Sigmoid colon (tissue), 4 donors: ENCODE measurements at regions not wholly inside any gene's neighbourhood (a gene's known extent, or its start where the extent isn't known, plus 50 kb on each side); places are given as distances from the start of the nearest gene placed in this dataset.

Source experiments
- EP300 ChIP-seq, 4 donors: sonication (generic); formaldehyde crosslinking; IDR thresholded peaks; one replicate each; pipeline ENCODE4 v1.6.1; 2017; ENCODE audit warnings: antibody characterized with exemption in 4 of 4
- POLR2A ChIP-seq, 2 donors: fragments of 450-650 bp; IDR thresholded peaks; one replicate each; pipeline ENCODE4 v1.6.1; 2016; ENCODE audit warnings: antibody characterized with exemption in 2 of 2, mild to moderate bottlenecking in 2 of 2, moderate library complexity in 2 of 2
- TF ChIP-seq, protein P1 (sequence below), 4 experiments: fragments of 450-650 bp in 3 of 4; fragments of 200-600 bp in 1 of 4; IDR thresholded peaks; one replicate each; pipeline ENCODE4 v1.5.1; 2016 to 2019; ENCODE audit warnings: antibody characterized with exemption in 4 of 4, mild to moderate bottlenecking in 3 of 4, moderate library complexity in 2 of 4

DNA sequence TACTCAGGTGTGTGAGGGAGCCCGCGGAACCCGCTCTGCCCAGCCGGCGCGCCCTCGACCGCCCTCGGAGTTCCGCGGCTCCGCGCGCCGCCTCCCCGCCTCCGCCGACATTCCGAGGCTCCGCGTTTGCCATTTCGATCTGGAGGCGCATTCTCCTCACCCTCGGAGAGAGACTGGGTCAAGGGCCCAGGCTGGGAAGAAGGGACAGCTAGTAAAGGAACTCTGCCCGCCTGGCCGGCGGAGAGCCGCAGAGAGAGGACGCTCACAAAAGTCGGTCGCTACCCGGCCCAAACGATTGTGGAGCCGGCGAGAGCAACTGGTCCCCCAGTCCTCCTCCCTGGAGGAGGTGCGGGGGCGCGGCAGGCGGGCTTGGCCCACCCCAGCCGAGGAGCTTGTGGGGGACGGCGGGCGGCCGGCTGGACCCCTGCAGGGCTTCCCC lies 74.5 kb upstream of the LEP start:
- TF ChIP-seq EP300 (IDR thresholded peaks at IDR 0.05): no peak
- TF ChIP-seq POLR2A (IDR thresholded peaks at IDR 0.05): no peak
- TF ChIP-seq, protein P1, sequence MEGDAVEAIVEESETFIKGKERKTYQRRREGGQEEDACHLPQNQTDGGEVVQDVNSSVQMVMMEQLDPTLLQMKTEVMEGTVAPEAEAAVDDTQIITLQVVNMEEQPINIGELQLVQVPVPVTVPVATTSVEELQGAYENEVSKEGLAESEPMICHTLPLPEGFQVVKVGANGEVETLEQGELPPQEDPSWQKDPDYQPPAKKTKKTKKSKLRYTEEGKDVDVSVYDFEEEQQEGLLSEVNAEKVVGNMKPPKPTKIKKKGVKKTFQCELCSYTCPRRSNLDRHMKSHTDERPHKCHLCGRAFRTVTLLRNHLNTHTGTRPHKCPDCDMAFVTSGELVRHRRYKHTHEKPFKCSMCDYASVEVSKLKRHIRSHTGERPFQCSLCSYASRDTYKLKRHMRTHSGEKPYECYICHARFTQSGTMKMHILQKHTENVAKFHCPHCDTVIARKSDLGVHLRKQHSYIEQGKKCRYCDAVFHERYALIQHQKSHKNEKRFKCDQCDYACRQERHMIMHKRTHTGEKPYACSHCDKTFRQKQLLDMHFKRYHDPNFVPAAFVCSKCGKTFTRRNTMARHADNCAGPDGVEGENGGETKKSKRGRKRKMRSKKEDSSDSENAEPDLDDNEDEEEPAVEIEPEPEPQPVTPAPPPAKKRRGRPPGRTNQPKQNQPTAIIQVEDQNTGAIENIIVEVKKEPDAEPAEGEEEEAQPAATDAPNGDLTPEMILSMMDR (IDR thresholded peaks at IDR 0.05): no peak
